HCT116 (cell line): ENCODE measurements at regions not wholly inside any gene's neighbourhood (a gene's known extent, or its start where the extent isn't known, plus 50 kb on each side); places are given as distances from the start of the nearest gene placed in this dataset.

ENCODE experiments used
- ATAC-seq: fragments of 200-7000 bp; cut with Tn5 transposase; 2 replicates; pipeline ENCODE4 v1.9.1; 2020; ENCODE audit warnings: mild to moderate bottlenecking, moderate library complexity
- BruUV-seq: library from RNA; stranded (reverse); fragments of 400-500 nt; replicated peaks from 2 replicates; lab custom pipeline; 2021; lab: Mats Ljungman, UMichigan
- CTCF ChIA-PET: fragments of 300-600 bp; sonication (Branson Sonifier 250); formaldehyde crosslinking; loops from one replicate; lab custom pipeline; 2021; ENCODE audit warnings: antibody characterized with exemption; lab: Charles Lee
- POLR2A ChIA-PET: fragments of 300-600, 350-600 bp; sonication (Branson Sonifier 250); formaldehyde crosslinking; loops from one replicate; lab custom pipeline; 2021; ENCODE audit warnings: antibody characterized with exemption; lab: Charles Lee
- RAD21 ChIA-PET, 2 experiments: fragments of 300-600 bp; sonication (Branson Sonifier 250); formaldehyde crosslinking; loops; one replicate each; lab custom pipeline; 2023; ENCODE audit warnings: low total read pairs in 2 of 2; ENCODE audit not compliant: uncharacterized antibody in 2 of 2, unreplicated experiment in 2 of 2, low non-redundant PET in 1 of 2; lab: Charles Lee
- DNase-seq: peaks from one replicate; pipeline ENCODE4 v3.0.0-alpha.2; 2010; ENCODE audit warnings: low read depth, low spot score
- H2AFZ ChIP-seq: fragments of 200-600 bp; shearing (Covaris generic), sonication (generic); 2 replicates; pipeline ENCODE4 v1.6.1; 2017; ENCODE audit warnings: low read depth, mixed run types, mixed read lengths, antibody characterized with exemption, low read length; ENCODE audit not compliant: poor library complexity, severe bottlenecking
- H3K27ac ChIP-seq: 2 replicates; pipeline ENCODE4 v1.5.1; 2012; ENCODE audit warnings: low read depth, low read length
- H3K27me3 ChIP-seq: fragments of 200-600 bp; sonication (generic); 2 replicates; pipeline ENCODE4 v1.6.1; 2016; ENCODE audit warnings: mixed run types, low read length, mixed read lengths; ENCODE audit not compliant: insufficient read depth
- H3K36me3 ChIP-seq, 2 experiments: fragments of 200-500 bp in 1 of 2; fragments of 200-600 bp in 1 of 2; sonication (Bioruptor generic) in 1 of 2; sonication (generic) in 1 of 2; 2 replicates each; pipeline versions ENCODE4 v1.5.1 to v1.6.1; 2014 to 2016; ENCODE audit warnings: low read length in 2 of 2, inconsistent platforms in 1 of 2, mixed read lengths in 1 of 2, mixed run types in 1 of 2; ENCODE audit not compliant: insufficient read depth in 2 of 2, control insufficient read depth in 1 of 2
- H3K4me1 ChIP-seq, 2 experiments: fragments of 200-600 bp in 1 of 2; sonication (generic) in 1 of 2; 2 replicates each; pipeline versions ENCODE4 v1.5.1 to v1.6.1; 2012 to 2017; ENCODE audit warnings: low read length in 2 of 2, inconsistent platforms in 1 of 2, mild to moderate bottlenecking in 1 of 2, mixed read lengths in 1 of 2, mixed run types in 1 of 2, moderate library complexity in 1 of 2; ENCODE audit not compliant: insufficient read depth in 2 of 2, control insufficient read depth in 1 of 2
- H3K4me2 ChIP-seq: fragments of 200-600 bp; sonication (generic); 2 replicates; pipeline ENCODE4 v1.6.1; 2017; ENCODE audit warnings: mixed run types, low read length, mixed read lengths
- H3K4me3 ChIP-seq, 2 experiments: fragments of 200-600 bp in 1 of 2; sonication (generic) in 1 of 2; replicated peaks in 1 of 2; 2 replicates each; pipeline ENCODE4 v1.5.1; 2011 to 2016; ENCODE audit warnings: low read length in 2 of 2, control low read depth in 1 of 2, low read depth in 1 of 2, mild to moderate bottlenecking in 1 of 2, mixed read lengths in 1 of 2, mixed run types in 1 of 2
- H3K79me2 ChIP-seq: fragments of 200-600 bp; sonication (generic); 2 replicates; pipeline ENCODE4 v1.6.1; 2017; ENCODE audit warnings: mild to moderate bottlenecking, mixed run types, low read length, moderate library complexity, mixed read lengths; ENCODE audit not compliant: insufficient read depth
- H3K9ac ChIP-seq: fragments of 200-600 bp; sonication (generic); 2 replicates; pipeline ENCODE4 v1.6.1; 2016; ENCODE audit warnings: low read length, mixed read lengths
- H3K9me2 ChIP-seq: fragments of 200-600 bp; sonication (generic), shearing (Covaris generic); 2 replicates; pipeline ENCODE4 v1.6.1; 2017; ENCODE audit warnings: mixed run types, mild to moderate bottlenecking, moderate library complexity; ENCODE audit not compliant: insufficient read depth
- H3K9me3 ChIP-seq, 2 experiments: fragments of 200-500 bp in 1 of 2; fragments of 200-600 bp in 1 of 2; sonication (Bioruptor generic) in 1 of 2; sonication (generic) in 1 of 2; 2 replicates each; pipeline ENCODE4 v1.6.1; 2014 to 2017; ENCODE audit warnings: low read length in 2 of 2, mixed read lengths in 2 of 2, inconsistent platforms in 1 of 2, low read depth in 1 of 2, mild to moderate bottlenecking in 1 of 2, mixed run types in 1 of 2, moderate library complexity in 1 of 2; ENCODE audit not compliant: control insufficient read depth in 1 of 2, insufficient read depth in 1 of 2
- H4K20me1 ChIP-seq: fragments of 200-600 bp; sonication (generic), shearing (Covaris generic); 2 replicates; pipeline ENCODE4 v1.6.1; 2017; ENCODE audit warnings: mixed run types, mild to moderate bottlenecking, moderate library complexity; ENCODE audit not compliant: insufficient read depth
- ATF3 ChIP-seq: IDR thresholded peaks from 2 replicates; pipeline ENCODE4 v1.6.1; 2012
- CBX3 ChIP-seq: IDR thresholded peaks from 2 replicates; pipeline ENCODE4 v1.6.1; 2012; ENCODE audit warnings: low read depth
- CTCF ChIP-seq, 3 experiments: fragments of 200-600 bp in 1 of 3; sonication (generic) in 1 of 3; IDR thresholded peaks in 2 of 3; conservative IDR thresholded peaks in 1 of 3; 2 replicates each; pipeline ENCODE4 v1.5.1; 2012 to 2017; ENCODE audit warnings: low read depth in 2 of 3, low read length in 2 of 3, antibody characterized with exemption in 1 of 3, borderline replicate concordance in 1 of 3, control low read depth in 1 of 3, mild to moderate bottlenecking in 1 of 3, mixed read lengths in 1 of 3, mixed run types in 1 of 3, moderate library complexity in 1 of 3; ENCODE audit not compliant: insufficient read depth in 1 of 3
- EGR1 ChIP-seq: IDR thresholded peaks from 2 replicates; pipeline ENCODE4 v1.6.1; 2012; ENCODE audit warnings: low read depth
- ELF1 ChIP-seq: IDR thresholded peaks from 2 replicates; pipeline ENCODE4 v1.6.1; 2012; ENCODE audit warnings: low read depth, borderline replicate concordance
- EZH2phosphoT487 ChIP-seq: fragments of 200-600 bp; IDR thresholded peaks from 2 replicates; pipeline ENCODE4 v1.6.1; 2018; ENCODE audit warnings: antibody characterized with exemption, borderline replicate concordance
- JUND ChIP-seq: IDR thresholded peaks from 2 replicates; pipeline ENCODE4 v1.6.1; 2012
- MAX ChIP-seq: IDR thresholded peaks from 2 replicates; pipeline ENCODE4 v1.6.1; 2012
- POLR2A ChIP-seq: IDR thresholded peaks from 2 replicates; pipeline ENCODE4 v1.7.0; 2011; ENCODE audit warnings: borderline replicate concordance; ENCODE audit not compliant: insufficient read depth, insufficient read length; ENCODE audit errors: extremely low read depth
- POLR2AphosphoS5 ChIP-seq: IDR thresholded peaks from 2 replicates; pipeline ENCODE4 v1.6.1; 2011; ENCODE audit warnings: mild to moderate bottlenecking, low read depth, low read length, moderate library complexity
- RAD21 ChIP-seq: IDR thresholded peaks from 2 replicates; pipeline ENCODE4 v1.6.1; 2012; ENCODE audit warnings: low read depth, mild to moderate bottlenecking
- SIN3A ChIP-seq: IDR thresholded peaks from 2 replicates; pipeline ENCODE4 v1.6.1; 2012; ENCODE audit warnings: low read depth
- TCF7L2 ChIP-seq: IDR thresholded peaks from 2 replicates; pipeline ENCODE4 v1.7.0; 2011; ENCODE audit warnings: borderline replicate concordance, inconsistent platforms; ENCODE audit not compliant: insufficient read depth, insufficient read length; ENCODE audit errors: extremely low read depth
- YY1 ChIP-seq: IDR thresholded peaks from 2 replicates; pipeline ENCODE4 v1.6.1; 2011; ENCODE audit warnings: low read length, low read depth, moderate library complexity, mild to moderate bottlenecking; ENCODE audit not compliant: insufficient replicate concordance; ENCODE audit errors: extremely low read depth
- ZFX ChIP-seq: fragments of 450-650 bp; IDR thresholded peaks from 2 replicates; pipeline ENCODE4 v1.6.1; 2017
- intact Hi-C: fragments of 100-400 bp; cut with micrococcal nuclease; formaldehyde crosslinking; loops from 2 replicates; pipeline ENCODE4 v1.10.0; 2022

GRCh38 chr16:62933929-62934328 is 897.7 kb upstream of the CDH8 start:
- no peak for TF ChIP-seq YY1
- no peak for TF ChIP-seq ELF1
- no peak for TF ChIP-seq JUND
- TF ChIP-seq CBX3, result no peak
- TF ChIP-seq TCF7L2, result no peak
- no peak for TF ChIP-seq CTCF (IDR thresholded peaks at IDR 0.05 in 2 of 3, conservative IDR thresholded peaks at IDR 0.05 in 1 of 3; ENCODE audit: borderline replicate concordance in 1 of 3, insufficient read depth in 1 of 3, low read depth in 2 of 3, low read length in 2 of 3)
- TF ChIP-seq RAD21, result no peak
- TF ChIP-seq ZFX, result no peak
- TF ChIP-seq POLR2A, result no peak
- no peak for TF ChIP-seq EGR1
- TF ChIP-seq SIN3A, result no peak
- no peak for TF ChIP-seq ATF3
- TF ChIP-seq EZH2phosphoT487, result no peak
- no peak for TF ChIP-seq MAX
- no peak for TF ChIP-seq POLR2AphosphoS5
- H3K9me2 ChIP-seq, result no peaks in the 10 kb centered on the region
- no peak overlapping the region for H3K4me3 ChIP-seq
- H3K36me3 ChIP-seq, result no peaks in the 10 kb centered on the region
- no TSS peak for BruUV-seq
- no peak for DNase-seq
- H3K4me2 ChIP-seq, result no peak overlapping the region
- no peak overlapping the region for H3K9ac ChIP-seq
- no peaks in the 10 kb centered on the region for H3K4me1 ChIP-seq
- H3K27me3 ChIP-seq, result no peaks in the 10 kb centered on the region
- ChIA-PET CTCF (no interaction called here), RAD21 (no interaction called here), POLR2A (no interaction called here)
- H4K20me1 ChIP-seq, result no peaks in the 10 kb centered on the region
- no peaks in the 10 kb centered on the region for H3K79me2 ChIP-seq
- H2AFZ ChIP-seq, result no peak overlapping the region
- H3K27ac ChIP-seq, result no peak overlapping the region
- peaks cover 12 to 14% of the 10 kb centered on the region in 2 experiments; a peak in 2 of 4 replicates for H3K9me3 ChIP-seq
- ATAC-seq, result no peak
- intact Hi-C loops, result no loop called here
